Esophagus muscularis mucosa (tissue), 4 donors: ENCODE measurements at regions not wholly inside any gene's neighbourhood (a gene's known extent, or its start where the extent isn't known, plus 50 kb on each side); places are given as distances from the start of the nearest gene placed in this dataset.

Experiments
- DNase-seq: peaks from one replicate; pipeline ENCODE4 v3.0.0-alpha.2; 2017; ENCODE audit errors: extremely low spot score
- H3K27ac ChIP-seq, 4 donors: fragments of 200-600 bp; sonication (generic); replicated peaks in 1 of 4; 1 replicate in 3 of 4; 2 replicates in 1 of 4; pipeline ENCODE4 v1.5.1; 2016 to 2019; ENCODE audit warnings: mild to moderate bottlenecking in 1 of 4
- H3K27me3 ChIP-seq, 4 donors: fragments of 200-600 bp; sonication (generic); one replicate each; pipeline versions ENCODE4 v1.5.1 to v1.6.0; 2016 to 2019
- H3K36me3 ChIP-seq, 4 donors: fragments of 200-600 bp; sonication (generic); one replicate each; pipeline ENCODE4 v1.5.1; 2016 to 2019
- H3K4me1 ChIP-seq, 4 donors: fragments of 200-600 bp; sonication (generic); one replicate each; pipeline ENCODE4 v1.5.1; 2016 to 2019
- H3K4me3 ChIP-seq, 4 donors: fragments of 200-600 bp; sonication (generic); 1 replicate in 2 of 4; 2 replicates in 2 of 4; pipeline ENCODE4 v1.5.1; 2016 to 2019; ENCODE audit warnings: mild to moderate bottlenecking in 4 of 4, moderate library complexity in 1 of 4
- H3K9me3 ChIP-seq, 4 donors: fragments of 200-600 bp; sonication (generic); 1 replicate in 3 of 4; 2 replicates in 1 of 4; pipeline ENCODE4 v1.5.1; 2016 to 2019
- CTCF ChIP-seq, 3 experiments: fragments of 200-600 bp in 2 of 3; fragments of 450-650 bp in 1 of 3; sonication (generic) in 2 of 3; IDR thresholded peaks; one replicate each; pipeline ENCODE4 v1.5.1; 2017 to 2019; ENCODE audit warnings: antibody characterized with exemption in 3 of 3, mild to moderate bottlenecking in 2 of 3, moderate library complexity in 1 of 3
- EP300 ChIP-seq: sonication (generic); formaldehyde crosslinking; IDR thresholded peaks from one replicate; pipeline ENCODE4 v1.6.1; 2017; ENCODE audit warnings: antibody characterized with exemption
- POLR2A ChIP-seq: fragments of 450-650 bp; IDR thresholded peaks from one replicate; pipeline ENCODE4 v1.6.1; 2017; ENCODE audit warnings: antibody characterized with exemption, moderate library complexity, mild to moderate bottlenecking, low read depth
- POLR2AphosphoS5 ChIP-seq, 2 donors: sonication (generic); formaldehyde crosslinking; IDR thresholded peaks; one replicate each; pipeline ENCODE4 v1.6.1; 2017; ENCODE audit warnings: antibody characterized with exemption in 2 of 2
- WGBS: methylation state at CpG from one replicate; pipeline ENCODE4 v1.1.5; 2018; 5-methylcytosine and 5-hydroxymethylcytosine counted together
- intact Hi-C: fragments of 100-400 bp; cut with DNase I; formaldehyde crosslinking; loops from one replicate; pipeline ENCODE4 v1.15.1; 2023

GRCh38 chr10:52637592-52637991 lies 135.0 kb downstream of the MBL2 start:
- TF ChIP-seq CTCF (IDR thresholded peaks at IDR 0.05): no peak
- WGBS: 48% methylated on average over 1 of the region's 1 CpG
- Histone ChIP-seq H3K4me3 (no peak overlapping the region), H3K27me3 (no peaks in the 10 kb centered on the region), H3K27ac (no peak overlapping the region), H3K36me3 (no peaks in the 10 kb centered on the region), H3K9me3 (no peaks in the 10 kb centered on the region), H3K4me1 (no peaks in the 10 kb centered on the region)
- DNase-seq: no peak
- intact Hi-C loops: no loop called here

GRCh38 chr10:52639652-52640051 lies 132.9 kb downstream of the MBL2 start:
- 2% methylated on average over 1 of the region's 1 CpG for WGBS

GRCh38 chr10:52642208-52642607 lies 130.4 kb downstream of the MBL2 start:
- H3K27me3 ChIP-seq: peaks cover 0 to 6% (median 0%) of the 10 kb centered on the region in 4 donors
- no peaks in the 10 kb centered on the region for H3K4me1 ChIP-seq
- H3K27ac ChIP-seq: no peak overlapping the region
- no peak for DNase-seq
- WGBS: 69% methylated on average over 4 of the region's 4 CpGs
- intact Hi-C loops: no loop called here
- H3K4me3 ChIP-seq: no peak overlapping the region
- H3K36me3 ChIP-seq: no peaks in the 10 kb centered on the region
- TF ChIP-seq CTCF (IDR thresholded peaks at IDR 0.05) (no peak), POLR2A (no peak), POLR2AphosphoS5 (IDR thresholded peaks at IDR 0.05) (no peak), EP300 (no peak)
- no peaks in the 10 kb centered on the region for H3K9me3 ChIP-seq

More at GRCh38 chr10:52639652-52640051, 132.9 kb downstream of the MBL2 start:
- Histone ChIP-seq H3K27ac (no peak overlapping the region), H3K4me1 (no peaks in the 10 kb centered on the region), H3K27me3 (peaks cover 0 to 6% (median 0%) of the 10 kb centered on the region in 4 donors), H3K9me3 (no peaks in the 10 kb centered on the region), H3K36me3 (no peaks in the 10 kb centered on the region), H3K4me3 (no peak overlapping the region)
- intact Hi-C loops: no loop called here
- TF ChIP-seq CTCF (IDR thresholded peaks at IDR 0.05): no peak
- no peak for DNase-seq

GRCh38 chr10:52644373-52645186 lies 128.0 kb downstream of the MBL2 start:
- Histone ChIP-seq H3K9me3 (no peaks in the 10 kb centered on the region), H3K36me3 (no peaks in the 10 kb centered on the region), H3K27me3 (peaks cover 0 to 6% (median 0%) of the 10 kb centered on the region in 4 donors), H3K4me3 (no peak overlapping the region), H3K27ac (no peak overlapping the region), H3K4me1 (no peaks in the 10 kb centered on the region)
- 44% methylated on average over 3 of the region's 3 CpGs for WGBS
- DNase-seq: no peak
- TF ChIP-seq POLR2A: no peak
- no peak for TF ChIP-seq EP300
- TF ChIP-seq POLR2AphosphoS5 (IDR thresholded peaks at IDR 0.05): no peak
- TF ChIP-seq CTCF (IDR thresholded peaks at IDR 0.05): peak in 2 of 3 experiments; percentile 39 to 49
- intact Hi-C loops: no loop called here
